VCaP (cell line): ENCODE measurements at regions not wholly inside any gene's neighbourhood (a gene's known extent, or its start where the extent isn't known, plus 50 kb on each side); places are given as distances from the start of the nearest gene placed in this dataset.

Experiments used
- H3K27ac ChIP-seq: fragments of 450-650 bp; 2 replicates; pipeline ENCODE4 v1.5.1; 2017
- CTCF ChIP-seq: fragments of 450-650 bp; conservative IDR thresholded peaks from 2 replicates; pipeline ENCODE4 v1.5.1; 2017; ENCODE audit warnings: mild to moderate bottlenecking, moderate library complexity

DNA sequence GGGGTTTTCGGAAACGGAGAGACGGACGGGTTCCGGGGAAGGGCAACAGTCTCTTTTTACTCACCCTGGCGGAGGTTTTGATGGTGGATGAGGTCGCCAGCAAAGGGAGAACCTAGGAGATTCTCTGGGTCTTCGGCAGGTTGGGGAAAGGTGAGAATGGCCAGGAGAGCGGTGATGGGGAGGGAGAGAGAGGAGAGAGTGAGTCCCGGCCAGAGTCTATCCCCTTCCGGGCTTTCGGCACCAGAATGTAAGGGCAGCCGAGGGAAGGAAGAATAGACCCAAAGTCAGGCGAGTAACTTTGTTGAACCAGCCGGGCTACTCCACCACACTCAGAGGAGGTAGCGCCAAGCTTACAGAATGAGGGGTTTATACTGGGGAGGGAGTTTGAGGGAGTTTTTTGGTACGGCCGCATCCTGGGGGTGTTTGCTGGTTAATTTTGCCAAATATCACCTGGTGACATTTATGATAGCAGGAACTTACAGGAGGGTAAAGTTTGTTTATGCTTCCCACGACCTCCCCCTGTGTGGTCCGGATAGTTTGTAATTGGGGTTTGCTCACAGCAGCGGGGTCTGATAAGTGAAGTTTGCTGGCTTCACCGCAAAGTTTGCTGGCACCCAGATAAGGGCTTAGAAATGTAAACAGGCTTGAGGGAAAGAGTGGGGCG is 141.1 kb upstream of the ETV3 start:
- no peak for TF ChIP-seq CTCF
- H3K27ac ChIP-seq, result no peak overlapping the region

GRCh38 chr1:157278383-157279137 is 140.4 kb upstream of the ETV3 start:
- no peak for TF ChIP-seq CTCF

GRCh38 chr1:157277913-157278312 is 139.7 kb upstream of the ETV3 start:
- no peak for TF ChIP-seq CTCF

More at GRCh38 chr1:157278383-157279137, 140.4 kb upstream of the ETV3 start:
- no peak overlapping the region for H3K27ac ChIP-seq

GRCh38 chr1:157277281-157277680 is 139.1 kb upstream of the ETV3 start:
- no peak overlapping the region for H3K27ac ChIP-seq
- no peak for TF ChIP-seq CTCF

More at GRCh38 chr1:157277913-157278312, 139.7 kb upstream of the ETV3 start:
- no peak overlapping the region for H3K27ac ChIP-seq

DNA sequence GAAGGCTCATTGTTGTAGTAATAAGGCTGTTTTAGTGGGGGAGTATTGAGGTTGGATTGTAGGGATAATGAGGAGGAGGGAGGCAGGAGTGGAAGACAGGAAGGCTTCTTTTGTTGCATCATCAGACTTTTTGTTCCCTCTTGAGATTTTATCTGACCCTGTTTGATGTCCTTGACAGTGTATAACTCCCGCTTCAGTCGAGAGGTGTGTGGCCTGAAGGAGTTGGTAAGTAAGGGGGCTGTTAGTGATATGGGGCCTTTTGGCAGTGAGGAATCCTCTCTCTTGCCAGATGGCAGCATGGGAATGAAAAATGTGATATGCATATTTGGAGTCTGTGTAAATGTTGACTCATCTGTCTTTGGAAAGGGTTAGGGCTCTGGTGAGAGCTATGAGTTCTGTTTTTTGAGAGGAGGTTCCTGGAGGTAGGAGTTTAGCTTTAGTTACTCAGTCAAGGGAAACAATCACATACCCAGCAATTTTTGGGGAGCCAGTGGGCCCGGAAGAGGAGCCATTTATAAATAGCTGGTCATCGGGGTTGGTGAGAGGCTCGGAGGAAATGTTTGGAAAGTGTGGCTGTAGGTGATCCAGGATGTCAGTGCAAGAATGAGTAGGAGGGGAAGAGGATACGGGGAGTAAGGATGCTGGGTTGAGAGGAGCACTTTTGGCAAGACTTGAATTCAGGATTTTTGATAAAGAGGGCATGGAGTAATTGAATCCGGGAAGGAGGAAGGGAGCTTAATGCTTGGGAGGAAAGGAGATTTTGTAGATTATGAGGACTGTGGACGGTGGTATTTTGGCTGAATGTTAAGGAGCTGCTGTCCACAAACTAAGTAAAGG is 136.7 kb upstream of the ETV3 start:
- H3K27ac ChIP-seq, result no peak overlapping the region
- TF ChIP-seq CTCF, result no peak

DNA sequence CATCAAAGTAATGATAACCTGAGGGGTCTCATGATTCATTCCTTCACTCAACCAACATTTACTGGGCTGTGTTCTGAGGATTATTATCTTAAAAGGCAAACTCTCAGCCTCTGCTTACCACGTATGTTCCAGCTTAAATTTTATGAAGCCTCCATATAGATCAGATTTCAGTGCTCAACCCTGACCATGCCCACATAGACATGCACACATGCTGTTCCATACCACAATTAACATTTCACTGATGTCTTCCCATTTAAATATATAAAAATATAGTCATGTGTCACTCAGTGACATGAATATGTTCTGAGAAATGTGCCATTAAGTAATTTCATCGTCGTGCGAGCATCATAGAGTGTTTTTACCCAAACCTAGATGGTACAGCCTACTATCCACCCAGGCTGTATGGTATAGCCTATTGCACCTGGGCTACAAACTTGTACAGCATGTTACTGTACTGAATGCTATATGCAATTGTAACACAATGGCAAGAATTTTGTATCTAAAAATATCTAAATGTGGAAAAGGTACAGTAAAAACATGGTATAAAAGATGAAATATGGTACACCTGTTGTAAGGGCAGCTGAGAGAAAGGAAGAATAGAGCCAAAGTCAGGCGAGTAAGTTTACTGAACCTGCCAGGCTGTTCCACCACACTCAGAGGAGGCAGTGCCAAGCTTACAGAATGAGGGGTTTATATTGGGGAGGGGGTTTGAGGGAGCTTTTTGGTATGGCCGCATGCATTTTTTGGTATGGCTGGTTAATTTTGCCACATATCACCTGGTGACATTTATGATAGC is 134.7 kb upstream of the ETV3 start:
- no peak for TF ChIP-seq CTCF
- no peak overlapping the region for H3K27ac ChIP-seq
